Heart left ventricle (tissue), 16 donors: ENCODE measurements at regions not wholly inside any gene's neighbourhood (a gene's known extent, or its start where the extent isn't known, plus 50 kb on each side); places are given as distances from the start of the nearest gene placed in this dataset.

Experiments used
- ATAC-seq, 4 donors: fragments of 200-7000 bp; cut with Tn5 transposase; one replicate each; pipeline ENCODE4 v1.9.1; 2020 to 2022; ENCODE audit warnings: moderate library complexity in 4 of 4, mild to moderate bottlenecking in 3 of 4, moderate number of reproducible peaks in 1 of 4
- DNase-seq, 5 donors: peaks; one replicate each; pipeline ENCODE4 v3.0.0-alpha.2; 2020
- H3K27ac ChIP-seq, 12 donors: fragments of 200-600 bp; sonication (generic) in 4 of 12; one replicate each; pipeline versions ENCODE4 v1.5.0 to v1.8.0; 2016 to 2022; ENCODE audit warnings: mild to moderate bottlenecking in 2 of 12
- H3K27me3 ChIP-seq, 9 donors: fragments of 200-600 bp; sonication (generic) in 2 of 9; one replicate each; pipeline versions ENCODE4 v1.5.1 to v1.8.0; 2016 to 2022; ENCODE audit warnings: mild to moderate bottlenecking in 3 of 9
- H3K36me3 ChIP-seq, 9 donors: fragments of 200-600 bp; sonication (generic) in 2 of 9; one replicate each; pipeline versions ENCODE4 v1.5.0 to v1.8.0; 2018 to 2022; ENCODE audit warnings: mild to moderate bottlenecking in 2 of 9
- H3K4me1 ChIP-seq, 12 donors: fragments of 200-600 bp; sonication (generic) in 4 of 12; one replicate each; pipeline versions ENCODE4 v1.5.0 to v1.8.0; 2016 to 2022; ENCODE audit warnings: mild to moderate bottlenecking in 3 of 12
- H3K4me3 ChIP-seq, 12 donors: fragments of 200-600 bp; sonication (generic) in 4 of 12; one replicate each; pipeline versions ENCODE4 v1.5.0 to v1.8.0; 2017 to 2022; ENCODE audit warnings: mild to moderate bottlenecking in 9 of 12, moderate library complexity in 4 of 12
- H3K9me3 ChIP-seq, 12 donors: fragments of 200-600 bp; sonication (generic) in 4 of 12; one replicate each; pipeline versions ENCODE4 v1.5.0 to v1.8.0; 2016 to 2022; ENCODE audit warnings: mild to moderate bottlenecking in 1 of 12
- CTCF ChIP-seq, 12 donors: fragments of 200-600 bp; sonication (generic) in 4 of 12; IDR thresholded peaks; one replicate each; pipeline versions ENCODE4 v1.5.0 to v1.8.0; 2018 to 2022; ENCODE audit warnings: antibody characterized with exemption in 12 of 12, mild to moderate bottlenecking in 5 of 12
- POLR2A ChIP-seq, 2 donors: fragments of 450-650 bp; IDR thresholded peaks; one replicate each; pipeline ENCODE4 v1.6.1; 2017; ENCODE audit warnings: antibody characterized with exemption in 2 of 2, mild to moderate bottlenecking in 2 of 2, moderate library complexity in 2 of 2
- WGBS, 4 donors: extraction: QIAGEN DNeasy Blood & Tissue Kit in 2 of 4; methylation state at CpG; one replicate each; pipeline versions ENCODE4 v1.1.5 to v1.1.7; 2013 to 2018; 5-methylcytosine and 5-hydroxymethylcytosine counted together
- intact Hi-C, 10 donors: fragments of 100-400 bp; cut with DNase I; formaldehyde crosslinking; loops; one replicate each; pipeline versions ENCODE4 v1.11.1 to v1.14.2; 2022
- donor health status: ischemic (EF 13 %, LVEDD 7.1; RV severe dilation, severe dysfunction).
- donor health status: healthy with polysubstance abuse.
- donor health status: DM: no; HTN: yes; CAD: no.
- donor health status: DM: no; HTN: no; CAD: no.
- donor health status: ischemic (EF 25% LVEDD 6.9; RV normal size, moderate dysfunction).
- donor health status: ischemic (EF 25% LVEDD 5.7; RV mildly dilated, moderate dysfunction).
- donor health status: healthy.
- donor health status: DM: yes; HTN: yes; CAD: no.
- donor health status: ischemic (EF 35%, LVEDD 5.7; RV mildly dilated, moderate dysfunction).
- donor health status: nonischemic (EF 11% LVEDD 7.7; RV severe dilation, severe dysfunction).
- donor health status: DM: yes; HTN: yes; CAD: no.
- donor health status: PGD.
- donor health status: ischemic (EF 29% LVEDD 5.4; RV normal size, mild dysfunction).
- donor health status: nonischemic (EF 23%, LVEDD 6.1; RV moderate dilation, normal function).

- DNase-seq (no peak), ATAC-seq (no peak)
- intact Hi-C loops: loop anchor here in 2 of 10 donors (10.0 kb wide), 1 partner anchor 131 kb away; no protein-coding TSS in a partner anchor
- H3K4me3 ChIP-seq: no peak overlapping the region
- no peak overlapping the region for H3K27ac ChIP-seq
- no peak for TF ChIP-seq POLR2A (IDR thresholded peaks at IDR 0.05)
- TF ChIP-seq CTCF (IDR thresholded peaks at IDR 0.05): no peak
- H3K4me1 ChIP-seq: peaks cover 0 to 23% (median 3%) of the 10 kb centered on the region in 12 donors
- no peaks in the 10 kb centered on the region for H3K27me3 ChIP-seq
- H3K9me3 ChIP-seq: peaks cover 0 to 8% (median 0%) of the 10 kb centered on the region in 12 donors
- 69 to 89% (median 75%) methylated on average over 1 of the region's 1 CpG for WGBS, 4 donors
- H3K36me3 ChIP-seq: no peaks in the 10 kb centered on the region
These were observed 201.2 kb downstream of the NXNL2 start for GRCh38 chr9:88736136-88736637.

GRCh38 chr9:88737031-88737430 is 202.1 kb downstream of the NXNL2 start:
- TF ChIP-seq POLR2A (IDR thresholded peaks at IDR 0.05): no peak
- TF ChIP-seq CTCF (IDR thresholded peaks at IDR 0.05): no peak
- Histone ChIP-seq H3K36me3 (no peaks in the 10 kb centered on the region), H3K27ac (no peak overlapping the region), H3K4me3 (no peak overlapping the region), H3K9me3 (peaks cover 0 to 8% (median 0%) of the 10 kb centered on the region in 12 donors), H3K4me1 (peaks cover 0 to 23% (median 3%) of the 10 kb centered on the region in 12 donors), H3K27me3 (no peaks in the 10 kb centered on the region)
- DNase-seq (no peak), ATAC-seq (no peak)
- WGBS, 4 donors: 89 to 96% (median 94%) methylated on average over 4 of the region's 4 CpGs
- intact Hi-C loops: loop anchor here in 2 of 10 donors (10.0 kb wide), 1 partner anchor 132 kb away; no protein-coding TSS in a partner anchor

GRCh38 chr9:88737876-88738275 is 202.9 kb downstream of the NXNL2 start:
- 57 to 69% (median 59%) methylated on average over 9 of the region's 9 CpGs for WGBS, 4 donors
- no peak for DNase-seq
- H3K4me3 ChIP-seq: no peak overlapping the region
- H3K27me3 ChIP-seq: no peaks in the 10 kb centered on the region
- H3K9me3 ChIP-seq: peaks cover 0 to 8% (median 0%) of the 10 kb centered on the region in 12 donors
- TF ChIP-seq POLR2A (IDR thresholded peaks at IDR 0.05): no peak
- TF ChIP-seq CTCF (IDR thresholded peaks at IDR 0.05): no peak
- no peaks in the 10 kb centered on the region for H3K36me3 ChIP-seq
- H3K4me1 ChIP-seq: peaks cover 0 to 15% (median 4%) of the 10 kb centered on the region in 12 donors
- peak in 1 of 4 donors; percentile 42 for ATAC-seq
- intact Hi-C loops: loop anchor here in 2 of 10 donors (10.0 kb wide), 1 partner anchor 133 kb away; no protein-coding TSS in a partner anchor
- no peak overlapping the region for H3K27ac ChIP-seq

GRCh38 chr9:88738709-88739108 is 203.7 kb downstream of the NXNL2 start:
- intact Hi-C loops: loop anchor here in 2 of 10 donors (10.0 kb wide), 1 partner anchor 134 kb away; no protein-coding TSS in a partner anchor
- 85 to 96% (median 88%) methylated on average over 3 of the region's 3 CpGs for WGBS, 4 donors

More at GRCh38 chr9:88738709-88739108, 203.7 kb downstream of the NXNL2 start:
- Histone ChIP-seq H3K9me3 (peaks cover 0 to 8% (median 0%) of the 10 kb centered on the region in 12 donors), H3K36me3 (no peaks in the 10 kb centered on the region), H3K27me3 (no peaks in the 10 kb centered on the region), H3K27ac (no peak overlapping the region), H3K4me1 (peaks cover 0 to 14% (median 5%) of the 10 kb centered on the region in 12 donors), H3K4me3 (no peak overlapping the region)
- no peak for ATAC-seq
- no peak for TF ChIP-seq CTCF (IDR thresholded peaks at IDR 0.05)
- TF ChIP-seq POLR2A (IDR thresholded peaks at IDR 0.05): no peak
- DNase-seq: no peak
